HG02610 (cell line): ENCODE measurements at regions not wholly inside any gene's neighbourhood (a gene's known extent, or its start where the extent isn't known, plus 50 kb on each side); places are given as distances from the start of the nearest gene placed in this dataset.

Source experiments
- ATAC-seq: cut with Tn5 transposase; IDR thresholded peaks from one replicate; pipeline ENCODE4 v1.9.1; 2021; ENCODE audit warnings: mild to moderate bottlenecking, moderate library complexity; ENCODE audit not compliant: unreplicated experiment

GRCh38 chr7:35399840-35400239, 145.9 kb upstream of the TBX20 start:
- no peak for ATAC-seq

- no peak for ATAC-seq
Measured at GRCh38 chr7:35399216-35399615, 145.3 kb upstream of the TBX20 start.

- no peak for ATAC-seq
Measured at GRCh38 chr7:35398518-35398917, 144.6 kb upstream of the TBX20 start.

- ATAC-seq: no peak
Measured at GRCh38 chr7:35390146-35390545, 136.2 kb upstream of the TBX20 start.

- ATAC-seq: no peak
Measured at GRCh38 chr7:35389636-35390035, 135.7 kb upstream of the TBX20 start.

- ATAC-seq: no peak
Measured at GRCh38 chr7:35386816-35387706, 133.2 kb upstream of the TBX20 start.

GRCh38 chr7:35386082-35386815, 132.3 kb upstream of the TBX20 start:
- ATAC-seq: no peak

- ATAC-seq: no peak
Measured at GRCh38 chr7:35384761-35385700, 131.1 kb upstream of the TBX20 start.

- ATAC-seq: no peak
Measured at GRCh38 chr7:35380739-35381224, 126.9 kb upstream of the TBX20 start.

- ATAC-seq: no peak
Measured at GRCh38 chr7:35379481-35379880, 125.6 kb upstream of the TBX20 start.

GRCh38 chr7:35375516-35375915, 121.6 kb upstream of the TBX20 start:
- no peak for ATAC-seq

GRCh38 chr7:35374858-35375257, 121.0 kb upstream of the TBX20 start:
- ATAC-seq: no peak

- ATAC-seq: no peak
Measured at GRCh38 chr7:35371221-35371620, 117.3 kb upstream of the TBX20 start.

- ATAC-seq: no peak
Measured at GRCh38 chr7:35370687-35371086, 116.8 kb upstream of the TBX20 start.

GRCh38 chr7:35366167-35367155, 112.6 kb upstream of the TBX20 start:
- no peak for ATAC-seq

- ATAC-seq: peak; percentile 51
Measured at GRCh38 chr7:35365523-35365922, 111.6 kb upstream of the TBX20 start.

- no peak for ATAC-seq
Measured at GRCh38 chr7:35362341-35362740, 108.4 kb upstream of the TBX20 start.

- ATAC-seq: no peak
Measured at GRCh38 chr7:35359423-35359822, 105.5 kb upstream of the TBX20 start.

- ATAC-seq: no peak
Measured at GRCh38 chr7:35356495-35356894, 102.6 kb upstream of the TBX20 start.

- ATAC-seq: no peak
Measured at GRCh38 chr7:35355911-35356310, 102.0 kb upstream of the TBX20 start.
